Erythroblast (primary cell): ENCODE measurements at regions not wholly inside any gene's neighbourhood (a gene's known extent, or its start where the extent isn't known, plus 50 kb on each side); places are given as distances from the start of the nearest gene placed in this dataset.

Experiments
- GATA1 ChIP-seq: IDR thresholded peaks from 2 replicates; pipeline ENCODE4 v1.6.1; 2011; ENCODE audit warnings: low read depth, mild to moderate bottlenecking, control low read depth, low read length, moderate library complexity
- POLR2A ChIP-seq: IDR thresholded peaks from 2 replicates; pipeline ENCODE4 v1.6.1; 2011; ENCODE audit warnings: mild to moderate bottlenecking, low read length

- no peak for TF ChIP-seq POLR2A
- no peak for TF ChIP-seq GATA1
Measured at GRCh38 chr21:41606706-41607105, 98.7 kb upstream of the TMPRSS2 start.
